Adrenal gland (tissue), 9 donors: ENCODE measurements at regions not wholly inside any gene's neighbourhood (a gene's known extent, or its start where the extent isn't known, plus 50 kb on each side); places are given as distances from the start of the nearest gene placed in this dataset.

ENCODE experiments used
- DNase-seq, 7 donors: peaks; one replicate each; pipeline ENCODE4 v3.0.0-alpha.2; 2019 to 2020
- H3K27ac ChIP-seq, 5 donors: fragments of 200-600 bp; sonication (generic) in 4 of 5; 1 replicate in 3 of 5; 2 replicates in 2 of 5; pipeline versions ENCODE4 v1.5.1 to v1.8.0; 2016 to 2020; ENCODE audit warnings: mild to moderate bottlenecking in 1 of 5
- H3K27me3 ChIP-seq: fragments of 200-600 bp; 2 replicates; pipeline ENCODE4 v1.8.0; 2021
- H3K36me3 ChIP-seq, 2 donors: fragments of 200-600 bp; replicated peaks in 1 of 2; 1 replicate in 1 of 2; 2 replicates in 1 of 2; pipeline versions ENCODE4 v1.5.1 to v1.8.0; 2018 to 2022
- H3K4me1 ChIP-seq, 2 donors: fragments of 200-600 bp; replicated peaks in 1 of 2; 1 replicate in 1 of 2; 2 replicates in 1 of 2; pipeline versions ENCODE4 v1.5.1 to v1.8.0; 2018 to 2021
- H3K4me3 ChIP-seq, 4 donors: fragments of 200-600 bp; sonication (generic) in 3 of 4; one replicate each; pipeline ENCODE4 v1.5.1; 2016 to 2018
- H3K9me3 ChIP-seq, 3 donors: fragments of 200-600 bp; sonication (generic) in 1 of 3; replicated peaks in 1 of 3; 1 replicate in 2 of 3; 2 replicates in 1 of 3; pipeline versions ENCODE4 v1.5.1 to v1.8.0; 2016 to 2021
- CTCF ChIP-seq, 6 experiments: fragments of 450-650 bp in 4 of 6; fragments of 200-600 bp in 2 of 6; sonication (generic) in 1 of 6; IDR thresholded peaks; 1 replicate in 5 of 6; 2 replicates in 1 of 6; pipeline versions ENCODE4 v1.5.1 to v1.8.0; 2016 to 2021; ENCODE audit warnings: antibody characterized with exemption in 6 of 6, mild to moderate bottlenecking in 2 of 6, moderate library complexity in 1 of 6
- POLR2A ChIP-seq, 2 donors: fragments of 450-650 bp; IDR thresholded peaks; one replicate each; pipeline ENCODE4 v1.6.1; 2017; ENCODE audit warnings: antibody characterized with exemption in 2 of 2, mild to moderate bottlenecking in 2 of 2, moderate library complexity in 1 of 2
- WGBS, 4 donors: extraction: QIAGEN DNeasy Blood & Tissue Kit in 2 of 4; methylation state at CpG; one replicate each; pipeline versions ENCODE4 v1.1.5 to v1.1.7; 2013 to 2017; 5-methylcytosine and 5-hydroxymethylcytosine counted together
- intact Hi-C, 2 donors: fragments of 100-400 bp; cut with DNase I; formaldehyde crosslinking; loops; one replicate each; pipeline versions ENCODE4 v1.14.1 to v1.15.0; 2022 to 2023
- donor health status: healthy with polysubstance abuse.
- donor health status: Bipolar disorder and iron deficiency.
- donor health status: DM: yes; HTN: yes; CAD: no.
- donor health status: DM: no; HTN: no; CAD: no.
- donor health status: DM: no; HTN: no; CAD: no.

GRCh38 chr18:71844814-71845213 is 699.3 kb downstream of the CBLN2 start:
- intact Hi-C loops: no loop called here
- Histone ChIP-seq H3K27me3 (no peaks in the 10 kb centered on the region), H3K36me3 (no peaks in the 10 kb centered on the region), H3K4me3 (no peak overlapping the region), H3K27ac (no peak overlapping the region), H3K4me1 (no peaks in the 10 kb centered on the region), H3K9me3 (no peaks in the 10 kb centered on the region)
- WGBS, 4 donors: 50 to 56% (median 53%) methylated on average over 5 of the region's 5 CpGs
- DNase-seq: no peak
- TF ChIP-seq POLR2A (IDR thresholded peaks at IDR 0.05) (no peak), CTCF (IDR thresholded peaks at IDR 0.05) (no peak)

GRCh38 chr18:71842666-71843065 is 701.5 kb downstream of the CBLN2 start:
- TF ChIP-seq POLR2A (IDR thresholded peaks at IDR 0.05) (no peak), CTCF (IDR thresholded peaks at IDR 0.05) (no peak)
- WGBS, 4 donors: 75 to 82% (median 78%) methylated on average over 5 of the region's 5 CpGs
- no peak for DNase-seq
- Histone ChIP-seq H3K27ac (no peak overlapping the region), H3K4me3 (no peak overlapping the region), H3K27me3 (no peaks in the 10 kb centered on the region), H3K4me1 (no peaks in the 10 kb centered on the region), H3K36me3 (no peaks in the 10 kb centered on the region), H3K9me3 (no peaks in the 10 kb centered on the region)
- intact Hi-C loops: no loop called here

GRCh38 chr18:71837547-71837946 is 706.6 kb downstream of the CBLN2 start:
- WGBS, 4 donors: 52 to 73% (median 54%) methylated on average over 1 of the region's 1 CpG
- intact Hi-C loops: no loop called here
- no peak for TF ChIP-seq POLR2A (IDR thresholded peaks at IDR 0.05)
- TF ChIP-seq CTCF (IDR thresholded peaks at IDR 0.05): no peak

GRCh38 chr18:71832946-71833617 is 711.1 kb downstream of the CBLN2 start:
- Histone ChIP-seq H3K9me3 (no peaks in the 10 kb centered on the region), H3K4me3 (no peak overlapping the region), H3K36me3 (no peaks in the 10 kb centered on the region), H3K4me1 (no peaks in the 10 kb centered on the region), H3K27me3 (no peaks in the 10 kb centered on the region), H3K27ac (no peak overlapping the region)
- no peak for DNase-seq
- intact Hi-C loops: no loop called here
- TF ChIP-seq POLR2A (IDR thresholded peaks at IDR 0.05) (no peak), CTCF (IDR thresholded peaks at IDR 0.05) (no peak)
- WGBS, 4 donors: 81 to 87% (median 86%) methylated on average over 13 of the region's 13 CpGs

More at GRCh38 chr18:71837547-71837946, 706.6 kb downstream of the CBLN2 start:
- no peak overlapping the region for H3K4me3 ChIP-seq
- no peaks in the 10 kb centered on the region for H3K27me3 ChIP-seq
- H3K9me3 ChIP-seq: no peaks in the 10 kb centered on the region
- H3K27ac ChIP-seq: no peak overlapping the region
- DNase-seq: no peak
- H3K4me1 ChIP-seq: no peaks in the 10 kb centered on the region
- H3K36me3 ChIP-seq: no peaks in the 10 kb centered on the region
